NCI-H526 (cell line): ENCODE measurements at regions not wholly inside any gene's neighbourhood (a gene's known extent, or its start where the extent isn't known, plus 50 kb on each side); places are given as distances from the start of the nearest gene placed in this dataset.
"Not testable (repeated sequence)": the region's sequence is repeated elsewhere in the genome, so short reads cannot be mapped to it uniquely, and the experiment has no call there.

Source experiments
- DNase-seq, 2 experiments: peaks; one replicate each; lab custom pipeline; 2025; lab: John Stamatoyannopoulos, UW

DNA sequence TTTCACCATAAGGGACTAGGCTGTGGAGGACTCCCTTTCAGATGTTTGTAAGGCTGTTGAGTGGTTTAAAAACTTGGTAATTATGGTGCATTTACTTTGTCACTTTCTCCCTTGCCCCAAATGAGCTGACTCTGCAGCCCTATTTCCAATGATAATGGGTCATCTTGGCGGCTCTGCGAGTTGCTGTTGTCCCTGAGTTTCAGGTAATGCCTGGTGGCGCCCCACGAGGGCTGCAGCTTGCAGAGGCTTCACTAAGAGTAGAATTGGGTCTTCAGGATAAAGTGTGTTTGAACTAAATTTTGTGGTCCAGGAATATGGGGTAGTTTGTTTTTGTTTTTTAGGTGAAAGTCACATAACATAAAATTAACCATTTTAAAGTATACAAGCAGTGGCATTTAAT is 450.1 kb upstream of the CFAP20DC start:
- no peak for DNase-seq

DNA sequence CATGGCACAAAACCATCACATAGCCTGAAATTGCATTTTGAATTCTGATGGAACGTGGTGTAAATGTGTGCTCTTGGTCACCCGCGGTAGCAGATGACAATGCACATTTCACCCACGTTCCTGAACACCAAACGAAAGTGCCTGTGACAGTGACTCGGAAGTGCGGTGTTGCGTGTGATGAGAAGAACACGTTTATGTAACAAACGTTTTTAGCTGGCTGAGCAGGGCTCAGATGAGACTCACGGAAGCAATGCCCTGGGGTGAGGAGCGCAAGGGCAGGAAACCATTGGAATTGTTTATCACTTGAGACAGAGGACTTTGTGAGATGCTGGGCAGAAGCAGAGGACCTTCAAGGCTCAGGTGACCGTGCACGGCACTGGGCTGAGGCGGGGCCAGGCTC is 449.2 kb upstream of the CFAP20DC start:
- DNase-seq, result no peak

DNA sequence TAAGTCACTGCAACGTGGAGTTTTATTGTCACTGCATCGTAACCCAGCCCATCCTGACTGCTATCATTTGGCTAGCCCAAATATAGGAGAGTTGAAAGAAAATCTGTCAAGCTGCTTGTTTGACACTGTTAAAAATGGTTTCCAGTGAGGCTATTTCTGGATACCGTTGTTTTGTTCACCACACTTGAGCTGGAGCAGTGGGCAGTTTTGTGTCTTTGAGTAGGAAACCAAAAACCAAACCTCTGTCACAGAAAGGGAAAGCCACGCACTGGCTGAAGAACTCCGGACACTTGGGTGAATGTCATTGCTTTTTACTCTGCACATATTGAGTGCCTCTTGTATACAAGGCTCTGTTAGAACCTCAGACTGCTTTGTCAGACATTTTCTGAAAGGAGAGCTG is 446.4 kb upstream of the CFAP20DC start:
- no peak for DNase-seq

DNA sequence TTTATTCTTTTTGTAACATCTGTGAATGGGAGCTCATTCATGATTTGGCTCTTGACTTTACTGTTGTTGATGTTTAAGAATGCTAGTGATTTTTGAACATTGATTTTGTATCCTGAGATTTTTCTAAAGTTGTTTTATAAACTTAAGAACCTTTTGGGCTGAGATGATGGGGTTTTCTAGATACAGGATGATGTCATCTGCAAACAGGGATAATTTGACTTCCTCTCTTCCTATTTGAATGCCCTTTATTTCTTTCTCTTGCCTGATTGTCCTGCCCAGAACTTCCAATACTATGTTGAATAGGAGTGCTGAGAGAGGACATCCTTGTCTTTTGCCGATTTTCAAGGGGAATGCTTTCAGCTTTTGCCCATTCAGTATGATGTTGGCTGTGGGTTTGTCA is 445.1 kb upstream of the CFAP20DC start:
- not testable (repeated sequence) for DNase-seq

DNA sequence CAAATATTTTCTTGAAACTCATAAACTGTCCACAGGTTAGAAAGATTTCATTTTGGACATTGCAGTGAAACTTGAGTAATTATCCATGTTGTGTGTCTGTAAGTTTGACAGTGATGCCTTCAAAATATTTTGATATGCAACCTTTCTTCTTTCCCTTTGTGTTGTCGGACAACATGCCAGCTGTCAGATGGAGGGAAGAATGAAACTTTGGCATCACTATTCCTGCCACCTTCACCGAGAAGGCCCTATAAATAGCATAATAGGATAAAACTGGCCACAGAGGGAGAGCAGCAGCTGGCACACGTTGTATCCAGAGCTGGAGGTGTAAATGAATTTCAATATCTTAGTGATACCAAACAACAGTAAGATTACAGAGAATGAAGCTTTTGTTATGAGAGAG is 436.7 kb upstream of the CFAP20DC start:
- no peak for DNase-seq

DNA sequence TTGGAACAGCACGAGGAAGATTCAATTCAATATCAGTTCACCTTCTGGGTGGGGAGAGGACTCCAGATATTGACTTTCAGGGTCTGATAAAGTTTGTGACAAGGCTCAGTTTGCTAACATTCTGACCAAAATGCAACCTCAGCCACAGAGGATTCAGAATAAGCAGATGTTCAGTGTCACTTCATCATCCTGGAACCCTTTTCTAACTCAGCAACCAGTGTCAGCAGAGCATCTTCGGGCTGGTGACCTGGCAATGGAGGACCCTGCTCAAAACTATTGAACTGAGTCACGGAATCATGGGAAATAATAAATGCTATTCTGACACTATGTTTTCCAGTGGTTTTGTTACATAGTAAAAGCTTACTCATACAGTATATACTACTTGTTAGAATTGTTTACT is 433.4 kb upstream of the CFAP20DC start:
- no peak for DNase-seq

DNA sequence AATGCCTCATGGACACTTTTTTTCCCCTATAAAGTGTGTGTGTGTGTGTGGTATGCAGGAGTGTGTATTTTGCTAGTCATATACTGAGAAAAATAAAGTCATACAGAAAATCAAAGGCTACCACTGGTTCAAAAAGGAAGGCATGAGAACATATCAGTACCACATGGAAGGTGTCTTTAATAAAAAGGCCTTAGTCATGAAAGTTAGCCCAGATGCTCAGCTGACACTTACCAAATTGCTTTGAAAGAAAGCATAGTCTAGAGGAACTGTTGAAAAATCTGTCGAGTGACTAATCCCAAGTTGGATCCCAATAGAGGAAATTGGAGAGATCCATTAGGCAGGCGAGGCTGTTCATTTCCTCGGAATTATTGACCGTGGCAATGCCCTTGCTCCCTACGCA is 432.9 kb upstream of the CFAP20DC start:
- DNase-seq, result no peak

DNA sequence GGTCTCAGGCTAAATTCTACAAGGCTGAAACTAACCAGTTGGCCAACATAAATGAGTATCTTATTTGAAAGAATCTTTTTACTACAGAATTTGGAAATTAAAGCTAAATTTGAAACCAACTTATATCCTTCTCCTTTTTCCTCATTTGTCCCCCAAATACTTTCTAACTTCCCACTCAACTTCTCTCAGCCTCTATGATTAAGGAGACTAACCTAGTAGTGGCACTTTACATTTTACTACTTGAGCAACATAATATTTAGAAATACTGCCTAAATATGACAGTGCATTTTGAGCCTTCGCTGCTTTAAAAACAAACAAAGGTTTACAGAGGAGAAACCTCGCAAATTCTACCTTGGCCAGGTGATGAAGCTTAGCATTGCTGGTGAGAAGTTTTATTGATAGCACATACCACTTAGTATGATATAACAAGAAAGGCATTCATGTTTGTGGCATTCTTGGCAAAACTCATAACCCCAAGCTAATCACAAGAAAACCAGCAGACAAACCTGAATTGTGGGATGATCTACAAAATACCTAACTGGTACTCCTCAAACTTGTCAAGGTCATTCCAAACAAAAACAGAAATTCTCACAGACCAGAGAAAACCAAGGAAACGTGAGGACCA is 432.1 kb upstream of the CFAP20DC start:
- no peak for DNase-seq

DNA sequence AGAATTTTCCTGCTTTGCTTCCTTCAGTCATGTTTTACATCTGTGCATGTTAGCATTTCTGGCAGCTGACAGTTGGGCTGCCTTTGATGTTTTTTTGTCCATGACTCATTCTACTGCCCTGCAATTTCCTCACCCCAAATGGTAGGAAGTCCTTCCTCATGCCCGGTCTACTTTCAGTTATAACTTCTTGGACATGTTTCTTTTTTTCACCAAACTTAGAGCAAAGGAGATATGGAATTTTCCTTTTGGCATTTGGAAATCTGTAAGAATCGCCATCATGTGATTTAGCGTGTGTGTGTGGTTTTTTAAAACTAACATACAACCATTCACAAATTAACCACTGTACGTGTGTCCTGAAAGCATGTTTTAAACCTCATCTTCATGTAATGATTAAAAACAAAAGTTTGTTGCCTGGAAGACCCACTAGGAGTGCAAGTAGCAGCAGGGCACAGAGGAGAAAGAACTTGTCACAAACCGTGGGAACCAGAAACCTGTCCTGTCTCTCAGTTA is 430.7 kb upstream of the CFAP20DC start:
- DNase-seq, result no peak

DNA sequence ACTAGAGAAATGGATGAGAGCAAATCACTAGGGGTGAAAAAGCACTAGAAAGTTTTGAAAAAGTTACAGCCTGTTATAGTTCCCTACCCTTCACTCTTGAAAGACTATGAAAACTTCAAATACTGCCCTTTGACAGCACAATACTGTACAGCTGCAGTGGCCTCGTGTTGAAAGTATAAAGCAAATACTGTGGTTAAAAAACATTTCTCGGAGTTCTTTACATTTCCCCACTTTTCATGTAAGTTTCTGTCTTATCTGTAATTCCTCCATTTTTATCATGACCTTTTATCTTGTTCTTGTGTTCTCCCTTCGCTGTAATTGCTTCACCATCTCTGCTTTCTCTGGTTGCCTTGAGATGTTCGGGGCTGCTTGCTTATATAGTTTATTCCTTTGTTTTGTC is 423.8 kb upstream of the CFAP20DC start:
- no peak for DNase-seq

DNA sequence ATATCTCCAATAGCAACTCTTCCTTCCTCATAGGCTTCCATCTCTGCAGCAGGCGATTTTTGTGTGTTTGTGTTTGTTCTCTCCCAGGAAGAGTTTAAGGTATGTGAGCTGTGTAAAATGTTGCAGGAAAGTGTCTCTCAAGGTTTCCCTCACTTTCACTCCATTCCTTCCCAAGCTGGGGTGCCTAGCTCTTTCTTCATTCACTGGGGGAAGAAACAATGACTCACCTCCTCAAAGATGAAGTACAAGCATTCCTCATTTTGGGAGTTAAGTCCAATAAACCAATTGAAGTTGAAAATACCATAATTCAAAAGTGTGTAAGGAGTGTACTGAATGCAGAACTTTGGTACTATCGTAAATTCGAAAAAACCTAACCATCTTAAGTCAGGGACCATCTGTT is 422.7 kb upstream of the CFAP20DC start:
- no peak for DNase-seq

DNA sequence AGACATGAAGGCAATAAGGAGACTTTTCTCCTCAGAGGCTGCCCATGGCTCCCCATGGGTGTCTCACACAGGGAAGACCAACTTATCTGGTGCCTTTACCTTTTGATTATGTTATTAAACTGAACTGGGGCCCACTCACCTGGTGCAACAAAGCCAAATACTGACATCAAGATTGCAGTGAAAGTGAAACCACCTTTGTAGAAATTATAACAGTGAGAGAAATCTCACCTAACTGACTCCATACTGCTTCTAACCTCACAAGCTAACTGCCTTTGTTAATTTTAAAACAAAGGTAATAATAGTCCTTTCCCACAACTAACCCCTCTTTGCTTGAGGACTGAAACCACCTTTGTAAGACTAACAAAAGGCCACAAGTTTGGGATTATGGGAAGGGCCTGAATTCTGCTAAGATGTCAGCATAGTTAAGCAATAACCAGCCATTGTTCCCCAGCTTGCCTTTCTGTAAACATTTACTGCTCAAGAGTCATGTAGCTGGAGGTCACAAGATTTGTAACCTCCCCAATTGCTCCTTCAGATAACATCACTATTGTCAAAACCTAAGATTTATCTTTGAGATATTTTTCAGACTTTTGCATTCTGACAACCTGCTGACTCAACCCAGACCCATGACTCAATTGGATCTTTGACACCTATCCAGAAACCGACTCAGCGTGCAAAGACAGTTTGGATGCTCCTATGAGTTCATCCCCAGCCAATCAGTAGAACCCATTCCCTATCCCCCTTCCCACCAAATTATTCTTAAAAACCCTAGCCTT is 420.3 kb upstream of the CFAP20DC start:
- no peak for DNase-seq

DNA sequence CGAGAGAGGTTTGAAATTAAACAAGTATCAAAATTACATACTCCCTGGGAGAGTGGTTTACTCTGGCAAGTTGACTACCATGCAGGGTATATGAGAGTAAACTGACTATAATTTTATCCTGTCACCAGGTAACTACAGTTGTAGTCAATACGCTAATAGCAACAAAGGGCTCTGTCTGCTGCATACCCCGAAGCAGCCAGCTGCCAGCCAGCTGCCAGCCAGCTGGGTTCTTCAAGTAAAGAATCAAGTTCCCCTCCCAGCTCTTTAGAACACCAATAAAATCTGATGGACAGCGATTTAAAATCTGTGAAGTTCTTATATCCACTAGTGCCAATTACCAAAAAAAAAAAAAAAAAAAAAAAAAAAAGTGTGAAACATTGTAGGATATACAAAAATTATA is 417.7 kb upstream of the CFAP20DC start:
- no peak for DNase-seq

DNA sequence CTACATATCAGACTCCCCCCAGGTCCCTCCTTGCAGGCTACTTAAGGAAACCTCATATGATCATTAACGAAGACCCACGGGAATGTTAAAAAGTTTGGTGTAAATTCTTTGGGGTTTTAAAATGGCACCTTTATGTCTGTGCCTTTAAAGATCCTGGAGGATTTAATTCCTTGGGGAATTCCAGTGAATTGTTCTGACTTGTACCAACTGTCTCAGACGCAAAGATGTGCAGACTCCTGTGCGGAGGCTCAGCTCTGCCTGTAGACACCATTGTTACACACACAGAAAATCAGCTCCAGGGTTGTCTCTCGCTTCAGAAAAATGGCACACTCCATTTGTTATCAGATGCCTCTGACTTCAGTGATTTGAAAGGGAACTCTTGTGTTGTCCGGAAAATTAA is 414.4 kb upstream of the CFAP20DC start:
- DNase-seq, result no peak

DNA sequence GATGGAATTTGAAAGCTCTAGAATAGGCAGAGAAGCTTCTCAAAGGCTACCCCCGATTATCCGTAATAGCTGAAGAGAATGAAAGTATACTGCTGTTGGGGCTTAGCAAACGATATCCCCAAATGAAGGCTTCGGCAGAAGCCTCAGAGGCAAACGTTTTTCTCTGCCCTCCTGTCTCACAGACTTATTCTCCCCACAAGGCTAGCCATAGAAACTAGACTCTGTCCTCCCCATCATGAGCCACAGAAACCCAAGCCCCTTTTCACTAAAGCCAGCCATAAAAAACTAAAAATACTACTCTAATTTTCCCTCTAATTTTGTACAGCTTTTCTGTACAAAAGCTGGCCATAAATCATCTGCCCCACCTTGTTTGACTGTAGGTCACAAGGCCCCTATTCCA is 413.4 kb upstream of the CFAP20DC start:
- no peak for DNase-seq

DNA sequence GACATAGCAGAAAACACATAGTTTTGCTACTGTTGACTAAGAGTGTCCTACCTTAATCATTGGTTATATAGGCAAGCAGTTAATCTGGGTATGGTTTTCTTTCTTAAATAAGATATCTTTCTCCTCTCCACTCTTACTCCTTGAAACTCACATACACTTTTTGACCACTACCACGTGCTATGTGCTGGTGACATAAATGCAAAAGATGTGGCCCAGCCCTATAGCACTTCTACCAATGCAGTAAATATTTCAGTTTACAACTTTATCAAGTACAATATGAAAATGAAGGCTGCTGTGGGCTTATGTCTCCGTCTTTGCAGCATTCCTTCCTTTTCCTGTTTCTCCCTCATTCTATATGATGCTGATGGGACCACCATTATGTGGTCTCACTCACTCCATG is 410.2 kb upstream of the CFAP20DC start:
- no peak for DNase-seq

DNA sequence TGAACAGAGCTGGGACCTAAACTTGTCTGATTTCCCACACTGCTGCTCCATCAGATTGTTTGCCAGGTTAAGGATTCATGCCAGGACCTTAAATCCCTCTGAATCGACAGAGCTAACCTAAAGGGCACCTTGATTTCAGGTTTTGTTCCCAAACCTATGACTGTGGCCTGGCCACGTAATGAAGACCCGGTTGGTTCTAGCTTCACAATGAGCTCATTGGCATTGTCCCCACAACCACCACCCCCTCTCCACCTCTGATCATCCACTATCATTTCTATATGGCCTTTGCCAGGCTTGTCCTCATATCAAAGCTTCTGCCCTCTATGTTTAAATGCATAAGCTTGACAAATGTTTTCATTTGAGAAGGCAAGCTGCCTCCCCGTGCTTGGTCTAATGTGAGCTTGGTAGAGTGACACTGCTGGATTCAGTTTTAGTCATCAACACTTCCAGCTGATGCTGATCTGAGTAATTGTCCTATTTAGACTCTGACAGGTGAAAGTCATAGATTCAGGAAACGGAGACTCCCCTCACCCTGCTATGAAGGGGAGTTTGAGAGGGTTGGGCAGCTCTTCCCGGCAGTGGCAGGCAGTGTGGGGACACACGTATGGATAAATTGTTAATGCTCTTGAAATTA is 407.1 kb upstream of the CFAP20DC start:
- DNase-seq, result no peak

DNA sequence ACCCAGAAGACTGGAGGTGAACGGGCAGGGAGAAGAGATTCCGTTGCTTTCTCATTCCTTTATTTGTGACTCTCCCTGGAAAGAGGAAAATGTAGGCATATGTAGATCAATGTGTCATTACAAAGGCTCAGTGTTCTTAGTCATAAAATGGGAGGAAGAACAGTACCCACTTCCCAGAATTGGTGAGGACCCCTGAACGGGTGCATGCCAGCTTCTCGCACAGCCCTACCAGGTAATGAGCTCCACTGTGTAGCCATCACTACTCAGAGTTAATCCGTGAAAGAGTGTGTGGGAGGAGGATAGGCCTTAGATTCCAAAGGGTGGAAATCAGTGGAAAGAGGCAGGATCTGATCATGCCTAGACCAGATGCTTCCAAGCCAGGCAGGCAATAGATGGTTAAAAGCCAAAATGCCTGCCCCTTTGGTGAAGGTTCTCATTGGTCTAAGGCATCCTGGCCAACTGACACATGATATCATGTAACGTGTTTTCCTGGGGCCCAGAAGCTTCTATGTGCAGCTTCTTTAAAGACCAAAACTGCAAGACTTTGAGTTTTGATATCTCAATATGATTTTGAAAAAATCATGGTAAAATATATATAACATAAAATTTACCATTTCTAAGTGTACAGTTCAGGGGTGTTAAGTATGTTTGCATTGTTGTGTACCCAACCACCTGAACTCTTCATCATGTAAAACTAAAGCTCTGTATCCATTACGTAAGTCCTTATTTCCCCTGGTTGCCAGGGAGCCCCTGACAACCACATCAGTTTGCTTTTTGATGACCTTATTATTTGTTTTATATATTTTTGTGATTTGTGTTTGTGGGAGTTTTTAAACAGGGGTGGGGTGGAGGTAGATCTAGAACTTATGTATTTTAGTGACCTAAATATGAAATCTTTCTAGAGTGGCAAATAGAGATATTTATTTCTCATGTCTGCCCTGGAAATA is 402.2 kb upstream of the CFAP20DC start:
- no peak for DNase-seq

DNA sequence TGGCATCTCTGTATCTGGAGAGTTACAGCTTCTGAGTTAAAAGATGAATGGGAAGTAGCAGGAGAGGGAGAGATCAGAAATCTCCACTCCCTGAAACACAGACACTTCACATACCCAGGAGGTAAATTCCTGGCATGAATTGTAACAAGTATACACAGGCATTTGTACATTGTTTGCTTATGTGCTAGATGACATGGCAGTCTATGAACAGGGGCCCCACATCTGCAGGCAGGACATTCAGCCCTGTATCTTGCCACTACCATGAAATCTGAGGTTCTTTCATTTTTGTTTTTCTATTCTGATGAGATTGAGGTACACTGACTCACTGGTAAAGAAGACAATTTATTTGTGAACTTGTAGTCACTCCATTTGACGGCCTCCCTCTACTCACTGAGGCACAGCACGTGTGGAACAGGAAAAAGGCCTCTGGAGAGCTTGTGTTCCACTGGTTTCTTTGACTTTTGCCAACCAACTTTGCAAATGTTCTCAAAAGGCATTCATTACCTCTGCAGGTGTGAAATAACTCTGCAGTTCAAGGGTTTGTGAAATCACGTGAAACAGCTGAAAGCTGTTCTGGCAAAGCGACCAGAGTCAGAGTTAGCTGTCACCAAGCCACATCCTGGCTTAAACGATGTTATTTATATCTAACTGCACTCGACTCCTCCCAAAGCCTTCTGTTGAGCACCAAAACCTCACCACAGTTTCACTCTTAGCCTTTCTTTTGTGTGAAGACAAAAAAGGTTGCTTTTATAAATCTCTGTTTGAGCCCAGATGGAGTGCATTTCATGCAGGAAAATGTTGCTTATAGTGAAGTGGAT is 401.3 kb upstream of the CFAP20DC start:
- DNase-seq, result no peak

DNA sequence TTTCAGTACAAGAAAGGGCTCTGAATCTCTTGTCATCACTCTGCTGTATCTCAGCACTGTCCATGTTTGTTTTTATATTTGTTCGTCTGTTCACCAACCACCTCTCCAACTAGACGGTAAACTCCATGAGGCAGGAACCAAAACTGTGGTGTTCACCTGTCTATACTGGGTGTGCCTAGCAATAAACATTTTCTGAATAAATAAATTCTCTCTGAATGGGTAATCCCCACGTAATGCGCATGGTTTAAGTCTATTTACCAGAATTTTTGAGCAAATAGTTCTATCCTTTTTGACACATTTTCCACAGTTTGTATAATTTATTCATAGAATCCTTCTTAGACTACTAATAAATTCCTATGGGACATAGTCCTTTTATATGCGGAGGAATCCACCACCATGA is 400.6 kb upstream of the CFAP20DC start:
- no peak for DNase-seq

DNA sequence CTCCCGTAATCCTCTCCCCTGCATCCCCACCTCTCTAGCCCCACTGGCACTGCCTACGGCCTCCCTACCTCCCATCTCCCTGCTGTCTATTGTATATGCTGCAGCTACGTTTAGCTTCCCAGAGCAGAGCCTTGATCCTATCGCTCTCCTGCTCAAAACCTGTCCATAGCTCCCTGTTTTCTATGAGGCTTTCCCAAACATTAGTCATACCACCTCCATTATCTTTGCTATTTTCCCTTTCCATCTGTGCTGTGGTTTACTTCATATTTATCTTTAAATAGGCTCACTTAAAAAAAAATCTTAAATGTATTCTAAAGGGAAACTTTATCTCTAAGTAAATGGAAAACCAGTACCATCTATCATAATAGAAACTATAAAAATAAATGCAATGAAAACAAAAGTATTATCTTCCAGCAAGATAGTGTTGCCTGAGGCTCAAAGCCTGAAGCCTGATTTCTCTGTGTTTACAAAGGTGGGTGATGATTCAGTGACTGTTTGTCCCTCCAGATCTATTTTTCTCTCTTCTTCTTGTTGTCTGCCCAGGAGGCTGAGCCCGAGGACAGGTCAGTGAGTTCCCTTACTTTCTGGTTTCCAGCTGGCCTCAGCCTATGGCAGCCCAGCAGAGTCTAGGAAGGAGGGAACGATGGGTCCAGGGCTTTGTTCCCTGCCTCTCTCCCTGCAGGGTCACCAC is 397.1 kb upstream of the CFAP20DC start:
- no peak for DNase-seq
